Urothelium cell line (cell line): ENCODE measurements at regions not wholly inside any gene's neighbourhood (a gene's known extent, or its start where the extent isn't known, plus 50 kb on each side); places are given as distances from the start of the nearest gene placed in this dataset.
A peak's percentile ranks its signal among the peaks of the same experiment; 100 is the strongest.
"Not testable (repeated sequence)": the region's sequence is repeated elsewhere in the genome, so short reads cannot be mapped to it uniquely, and the experiment has no call there.

Source experiments
- DNase-seq: peaks from one replicate; pipeline ENCODE4 v3.0.0; 2011; ENCODE audit warnings: low spot score, mixed read lengths
- FAIRE-seq: peaks from 2 replicates; lab custom pipeline; 2011; peaks lifted over from hg19 to GRCh38; lab: Jason Lieb, UNC

DNA sequence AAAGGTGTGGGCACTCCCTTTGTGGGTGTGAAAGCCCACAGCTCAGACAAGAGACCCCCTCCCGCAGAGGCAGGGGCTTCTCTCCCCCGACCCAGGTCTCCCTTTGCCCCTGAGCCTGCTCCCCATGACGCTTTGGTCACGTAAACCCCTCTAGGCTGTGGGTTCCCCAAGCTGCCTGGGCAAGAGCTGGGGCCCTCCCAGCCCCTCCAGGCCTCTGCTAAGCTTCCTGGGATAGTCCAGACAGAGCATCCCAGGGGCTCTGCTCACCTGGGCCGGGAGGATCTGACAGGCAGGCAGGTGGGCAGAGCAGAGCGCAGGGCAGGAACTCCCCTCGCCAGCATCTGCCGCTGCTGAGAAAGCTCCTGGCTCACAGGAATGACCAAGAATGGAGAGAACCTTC is 177.3 kb downstream of the BANP start:
- no peak for DNase-seq
- no peak for FAIRE-seq

DNA sequence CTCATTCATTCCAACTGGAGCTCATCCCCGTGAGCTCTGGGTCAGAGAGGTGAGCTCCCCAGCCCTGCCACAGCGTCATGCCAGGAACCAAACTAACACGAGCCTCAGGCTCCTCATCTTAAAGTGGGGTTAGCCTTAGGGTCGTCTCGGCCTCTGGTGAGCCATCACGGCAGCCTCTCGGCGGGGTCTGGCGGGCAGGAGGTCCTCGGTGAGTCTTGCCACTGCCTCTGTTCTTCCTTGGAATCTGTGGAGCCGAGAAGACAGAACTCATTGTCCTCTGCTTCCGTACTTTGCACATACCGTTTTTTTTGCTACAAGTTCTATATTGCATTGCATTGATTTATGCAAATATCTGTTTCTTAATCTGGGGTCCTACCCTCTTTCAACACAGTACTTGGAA is 177.9 kb downstream of the BANP start:
- FAIRE-seq, DNase-seq: not testable (repeated sequence)

DNA sequence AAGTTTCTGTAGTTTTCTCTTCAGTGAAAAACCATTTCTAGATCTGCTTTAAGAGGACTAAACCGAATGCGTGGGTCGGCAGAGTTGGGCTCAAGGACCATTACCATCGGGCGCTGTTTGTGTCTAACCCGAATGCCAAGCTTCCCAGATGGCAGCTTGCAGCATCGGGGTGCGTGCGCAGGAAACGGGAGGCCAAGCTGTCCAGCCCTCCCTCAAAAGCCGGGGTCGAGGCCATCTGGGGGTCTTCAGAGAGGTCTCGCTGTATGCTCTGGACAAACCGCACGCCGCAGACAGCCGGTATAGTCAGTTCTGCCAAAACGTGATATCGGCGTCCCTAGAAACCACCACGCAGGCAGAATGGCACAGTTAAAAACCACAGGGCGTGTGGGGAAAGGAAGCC is 178.8 kb downstream of the BANP start:
- no peak for FAIRE-seq

DNA sequence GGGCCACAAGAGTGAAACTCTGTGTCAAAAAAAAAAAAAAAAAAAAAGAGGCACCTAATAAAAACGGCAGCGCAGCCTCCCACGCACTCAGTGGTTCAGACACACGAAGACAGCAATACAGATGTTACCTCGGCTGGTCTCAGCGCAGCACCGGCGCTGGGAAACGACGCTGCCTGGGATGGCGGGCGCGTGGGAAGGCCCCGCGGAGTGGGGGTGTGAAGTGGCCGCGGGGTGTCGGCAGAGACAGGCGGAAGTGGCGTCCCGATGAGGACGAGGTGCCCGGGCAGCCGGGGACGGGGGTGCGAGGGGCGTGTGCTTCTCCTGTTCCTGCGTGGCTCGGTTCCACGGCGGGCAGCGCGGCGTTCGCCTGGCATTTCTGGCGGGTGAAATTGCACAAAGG is 179.4 kb downstream of the BANP start:
- DNase-seq (no peak), FAIRE-seq (no peak)

More for the DNA sequence above, 178.8 kb downstream of the BANP start:
- no peak for DNase-seq

DNA sequence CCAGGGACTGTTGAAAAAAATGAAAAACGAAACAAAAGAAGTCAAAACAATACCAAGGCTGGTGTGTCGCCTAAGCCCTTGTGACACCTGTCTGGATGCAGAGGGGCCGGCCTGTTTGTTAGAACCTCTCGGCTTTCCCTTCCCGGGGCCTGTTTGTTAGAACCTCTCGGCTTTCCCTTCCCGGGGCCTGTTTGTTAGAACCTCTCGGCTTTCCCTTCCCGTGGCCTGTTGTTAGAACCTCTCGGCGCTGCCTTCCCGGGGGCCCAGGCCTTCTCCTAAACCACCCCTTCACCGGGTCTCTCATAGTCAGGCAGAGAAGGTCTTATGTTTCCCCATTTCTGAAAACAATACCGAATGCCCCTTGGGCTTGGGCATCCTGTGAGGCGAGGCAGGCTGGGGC is 180.0 kb downstream of the BANP start:
- no peak for FAIRE-seq
- DNase-seq, result no peak

DNA sequence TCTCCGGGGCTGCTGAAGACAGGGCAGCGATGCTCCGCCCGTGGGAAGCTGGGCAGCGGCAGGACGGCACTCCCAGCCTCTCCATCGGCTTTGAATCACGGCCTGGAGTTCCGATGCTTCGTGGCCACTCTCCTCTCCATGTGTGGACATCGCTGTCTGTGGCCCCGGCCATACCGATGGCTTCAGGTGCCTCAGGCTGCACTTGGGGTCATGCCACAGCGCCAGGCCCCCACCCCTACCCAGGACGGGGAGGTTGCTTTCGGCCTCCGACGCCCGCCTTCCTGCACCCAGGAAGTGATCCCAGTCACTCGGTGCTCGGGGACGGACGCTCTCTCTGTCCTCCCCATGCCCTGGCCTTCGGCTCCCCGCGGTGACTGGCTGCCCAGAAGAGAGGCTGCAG is 180.7 kb downstream of the BANP start:
- no peak for FAIRE-seq
- no peak for DNase-seq

DNA sequence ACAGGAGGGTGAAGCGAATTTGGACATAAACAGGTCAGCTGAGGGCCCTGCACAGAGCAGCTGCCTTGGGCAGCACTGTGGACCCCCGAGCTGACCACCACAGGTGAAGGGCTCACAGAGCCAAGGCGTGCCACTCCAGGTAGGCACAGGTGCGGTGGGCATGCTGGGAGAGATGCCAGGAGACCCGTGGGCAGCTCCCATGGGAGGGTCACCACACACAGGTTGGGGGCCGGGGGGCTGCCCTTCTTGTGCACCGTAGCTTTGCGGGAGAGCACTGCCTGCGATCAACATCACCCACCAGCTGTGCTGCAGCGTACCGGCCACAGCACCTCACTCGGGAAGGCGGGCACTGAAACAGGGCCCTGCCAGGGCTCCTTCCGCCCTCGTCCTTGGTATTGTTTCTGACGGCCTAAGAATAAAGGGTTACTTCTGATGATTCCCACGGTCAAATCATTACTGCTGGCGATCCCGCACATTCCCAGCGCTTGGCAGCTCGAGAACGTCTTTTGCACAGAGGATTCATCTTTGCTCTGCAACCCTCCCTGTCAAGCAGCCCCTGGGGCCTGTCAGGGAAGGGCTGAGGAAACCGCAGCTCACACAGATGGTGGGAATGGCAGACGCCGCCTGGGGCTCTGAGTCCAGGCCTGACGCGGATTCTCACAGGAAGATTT is 181.7 kb downstream of the BANP start:
- no peak for DNase-seq
- FAIRE-seq, result peak; percentile 13

DNA sequence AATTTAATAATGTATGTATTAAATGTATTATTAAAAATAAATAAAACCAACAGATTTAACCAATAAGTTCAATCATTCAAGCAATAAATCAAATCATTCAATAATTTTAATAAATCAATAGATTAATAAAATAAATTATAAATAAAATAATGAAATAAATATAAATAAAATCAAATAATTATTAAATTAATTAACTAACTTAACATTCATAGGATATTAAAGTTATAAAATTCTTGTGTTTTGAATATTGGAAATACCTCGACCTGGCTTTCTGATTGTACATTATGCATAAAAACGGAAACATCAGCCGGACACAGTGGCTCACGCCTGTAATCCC is 182.2 kb downstream of the BANP start:
- DNase-seq (no peak), FAIRE-seq (no peak)

DNA sequence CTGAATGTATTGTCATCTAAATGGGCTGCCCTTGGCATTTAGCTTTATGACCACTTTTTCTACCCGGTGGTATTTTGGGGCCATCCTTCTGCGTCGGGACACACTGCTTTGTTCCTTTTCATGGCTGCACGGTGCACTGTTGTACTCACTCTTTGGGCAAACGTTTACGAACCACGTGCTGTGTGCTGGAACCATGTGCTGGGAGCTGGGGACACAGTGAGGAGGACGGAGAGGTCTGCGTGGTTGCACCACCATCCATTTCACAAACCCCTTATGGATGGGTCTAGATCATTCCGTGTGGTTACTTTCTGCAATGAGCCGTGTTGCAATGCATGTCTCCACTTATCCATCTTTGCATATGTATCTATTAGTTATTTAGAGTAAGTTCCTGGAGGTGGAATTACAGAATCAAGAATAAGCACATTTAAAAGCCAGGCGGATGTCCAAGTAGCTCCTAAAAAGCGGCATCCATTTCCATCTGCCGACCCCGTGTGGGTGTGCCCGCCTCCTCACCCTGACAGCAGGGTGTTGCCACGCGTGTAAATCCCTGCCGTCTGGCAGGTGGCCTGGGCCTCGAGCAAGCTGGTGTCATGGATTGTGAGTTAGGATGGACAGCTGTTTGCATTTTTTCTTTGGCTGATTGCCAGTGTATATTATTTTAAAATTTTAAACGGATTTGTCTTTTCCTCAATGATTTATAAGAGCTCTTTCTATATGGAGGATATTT is 183.1 kb downstream of the BANP start:
- not testable (repeated sequence) for FAIRE-seq, DNase-seq

DNA sequence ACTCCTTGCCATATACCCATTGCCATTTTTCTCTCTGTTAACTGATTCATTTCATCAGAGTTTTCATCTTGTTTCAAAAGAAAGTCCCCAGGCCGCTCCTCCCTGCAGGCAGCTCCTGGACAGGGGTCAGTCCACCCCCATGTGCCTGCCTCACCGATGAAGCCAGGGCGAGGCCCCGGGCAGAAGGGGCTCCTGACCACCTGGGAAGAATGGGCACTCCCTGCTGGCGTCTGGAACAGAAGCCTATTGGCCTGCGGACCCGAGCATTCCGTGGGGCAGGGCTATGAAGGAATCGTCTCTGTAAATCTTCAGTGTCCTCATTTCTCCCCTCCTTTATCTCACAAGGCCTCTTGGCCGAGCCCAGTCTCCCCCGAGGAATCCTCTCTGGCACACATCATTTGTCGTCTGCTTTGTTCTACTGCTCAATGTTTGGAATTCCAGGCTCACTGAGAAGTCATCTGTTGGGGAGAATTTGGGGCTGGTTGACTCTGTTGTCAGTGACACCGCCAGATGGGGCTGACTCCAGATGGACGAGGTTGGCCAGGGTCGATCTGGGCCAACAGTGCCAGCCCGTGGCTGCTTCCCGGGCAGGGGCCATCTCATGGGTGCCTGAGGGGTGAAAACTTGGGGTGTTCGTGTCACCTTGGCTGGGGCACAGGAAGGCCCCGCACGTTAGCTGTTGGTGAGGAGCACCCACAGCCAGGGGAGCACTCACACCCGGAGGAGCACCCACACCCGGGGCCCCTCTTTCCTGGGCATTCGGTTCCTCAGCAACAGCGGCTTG is 183.9 kb downstream of the BANP start:
- peak; percentile 89 for FAIRE-seq
- not testable (repeated sequence) for DNase-seq

DNA sequence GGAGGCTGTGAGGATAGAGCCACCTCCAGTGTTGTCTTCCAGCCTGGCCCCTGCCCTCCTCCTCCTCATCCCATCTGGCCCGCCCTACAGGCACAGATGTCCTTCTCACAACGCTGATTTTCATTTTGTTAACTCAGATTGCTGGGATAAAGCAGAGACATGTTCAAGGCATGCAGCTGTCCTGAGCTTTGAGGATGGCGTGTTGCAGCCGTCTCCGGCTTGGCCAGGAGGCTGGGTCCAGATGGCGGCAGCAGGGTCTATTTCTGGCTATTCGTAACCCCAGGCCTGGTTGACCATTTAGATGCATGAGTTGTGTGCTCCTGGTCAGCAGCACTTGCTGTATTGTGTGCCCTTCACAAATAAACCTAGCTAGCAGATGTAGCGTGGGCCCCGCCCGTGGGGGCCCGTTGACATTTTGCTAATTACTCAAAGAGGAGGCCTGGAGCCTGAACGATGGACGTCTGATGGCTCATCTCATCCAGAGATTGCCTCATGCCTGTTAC is 185.0 kb downstream of the BANP start:
- not testable (repeated sequence) for DNase-seq, FAIRE-seq

DNA sequence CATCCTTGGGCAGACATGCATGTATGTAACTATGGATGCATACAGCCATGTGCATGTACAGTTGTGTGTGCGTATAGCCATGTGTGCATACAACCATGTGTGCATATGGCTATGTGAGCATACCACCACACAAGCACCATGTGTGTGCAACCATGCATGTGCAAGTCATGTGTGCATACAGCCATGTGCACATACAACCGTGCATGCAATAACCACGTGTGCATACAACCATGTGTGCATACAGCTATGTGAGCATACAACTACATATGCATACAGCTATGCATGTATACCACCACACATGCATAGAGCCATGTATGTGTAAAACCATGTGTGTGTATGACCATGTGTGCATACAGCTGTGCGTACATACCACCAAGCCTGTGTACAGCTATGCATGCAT is 185.7 kb downstream of the BANP start:
- peak; percentile 99 for FAIRE-seq
- not testable (repeated sequence) for DNase-seq

DNA sequence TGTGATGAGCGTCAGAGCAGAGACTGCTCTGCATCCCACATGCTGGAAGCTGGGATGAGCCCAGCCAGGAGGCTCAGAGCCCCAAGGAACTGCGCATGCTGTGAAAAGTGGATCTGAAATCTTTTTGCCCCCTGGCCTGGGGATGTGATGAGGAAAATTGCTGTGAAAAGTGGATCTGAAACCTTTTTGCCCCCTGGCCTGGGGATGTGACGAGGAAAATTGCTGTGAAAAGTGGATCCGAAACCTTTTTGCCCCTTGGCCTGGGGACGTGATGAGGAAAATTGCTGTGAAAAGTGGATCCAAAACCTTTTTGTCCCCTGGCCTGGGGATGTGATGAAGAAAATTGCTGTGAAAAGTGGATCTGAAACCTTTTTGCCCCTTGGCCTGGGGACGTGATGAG is 187.9 kb downstream of the BANP start:
- FAIRE-seq, DNase-seq: not testable (repeated sequence)

DNA sequence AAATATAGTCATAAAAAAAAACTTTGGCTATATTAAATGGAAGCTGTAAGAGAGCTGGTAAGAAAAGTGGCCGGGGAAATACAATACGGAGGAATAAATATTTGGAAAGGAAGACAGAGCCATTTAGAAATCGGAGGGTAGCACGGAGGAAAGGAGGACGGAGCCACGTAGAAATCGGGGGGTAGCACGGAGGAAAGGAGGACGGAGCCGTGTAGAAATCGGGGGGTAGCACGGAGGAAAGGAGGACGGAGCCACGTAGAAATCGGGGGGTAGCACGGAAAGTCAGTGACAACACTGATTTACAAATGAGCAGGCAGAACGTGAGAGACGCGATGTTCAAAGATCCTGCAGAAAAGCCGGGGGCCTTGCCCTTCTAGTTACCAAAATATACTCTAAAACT is 189.0 kb downstream of the BANP start:
- FAIRE-seq, DNase-seq: not testable (repeated sequence)

DNA sequence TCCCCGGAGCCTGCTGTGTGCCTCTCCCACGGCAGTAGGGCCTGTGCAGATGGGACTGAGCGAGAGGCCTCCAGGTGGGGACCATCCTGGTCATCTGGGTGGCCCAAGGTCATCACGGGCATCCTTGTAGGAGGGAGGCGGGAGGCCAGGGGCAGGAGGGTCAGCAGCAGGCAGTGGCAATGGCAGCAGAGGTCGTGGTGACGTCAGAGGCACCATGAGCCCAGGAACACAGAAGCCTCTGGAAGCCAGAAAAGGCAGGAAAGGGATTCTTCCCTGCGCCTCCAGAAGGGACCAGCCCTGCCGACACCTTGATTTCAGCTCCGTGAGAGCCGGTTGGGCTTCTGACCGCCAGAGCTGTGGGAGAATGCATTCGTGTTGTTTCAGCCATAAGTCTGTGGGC is 190.3 kb downstream of the BANP start:
- DNase-seq, result no peak
- no peak for FAIRE-seq

DNA sequence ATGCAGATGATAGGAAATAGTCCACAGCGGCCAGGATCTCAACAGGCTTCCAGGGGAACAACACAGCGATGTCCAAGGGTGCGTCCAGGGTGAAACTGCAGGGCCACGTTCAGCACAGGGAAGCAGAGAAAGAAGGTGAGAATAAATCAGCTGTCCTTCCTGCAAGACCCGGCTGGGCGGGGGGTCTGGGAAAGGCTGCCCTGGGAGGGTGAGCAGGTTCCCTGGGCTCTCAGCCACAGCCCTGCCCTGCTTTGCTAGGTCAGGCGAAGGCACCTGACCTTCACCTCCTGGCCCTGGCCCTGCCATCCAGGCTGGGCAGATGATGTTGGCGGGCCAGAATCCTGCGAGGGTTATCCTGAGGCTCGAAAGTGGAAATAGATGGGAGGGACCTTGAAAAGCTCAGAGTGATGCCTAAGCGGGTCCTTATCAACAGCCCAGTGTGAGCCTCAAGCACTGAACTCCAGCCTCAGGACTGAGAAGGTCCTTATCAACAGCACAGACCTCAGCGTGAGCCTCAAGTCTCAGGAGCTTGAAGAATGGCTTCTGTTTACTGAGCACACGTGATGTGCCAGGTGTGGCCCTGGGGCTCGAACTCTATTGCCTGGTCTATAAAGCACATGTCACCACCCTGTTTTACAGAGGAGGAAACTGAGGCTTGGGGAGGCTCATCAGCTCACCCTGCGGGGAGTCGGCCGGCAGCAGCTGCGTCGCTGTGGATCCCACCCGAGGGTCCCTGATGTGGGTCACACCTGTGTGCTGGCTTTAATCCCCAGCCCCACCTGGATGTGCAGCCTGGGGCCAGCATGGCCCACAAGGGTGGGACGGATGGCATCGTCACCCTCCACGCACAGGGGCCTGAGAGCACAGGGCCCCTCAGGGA is 191.1 kb downstream of the BANP start:
- FAIRE-seq, DNase-seq: not testable (repeated sequence)

DNA sequence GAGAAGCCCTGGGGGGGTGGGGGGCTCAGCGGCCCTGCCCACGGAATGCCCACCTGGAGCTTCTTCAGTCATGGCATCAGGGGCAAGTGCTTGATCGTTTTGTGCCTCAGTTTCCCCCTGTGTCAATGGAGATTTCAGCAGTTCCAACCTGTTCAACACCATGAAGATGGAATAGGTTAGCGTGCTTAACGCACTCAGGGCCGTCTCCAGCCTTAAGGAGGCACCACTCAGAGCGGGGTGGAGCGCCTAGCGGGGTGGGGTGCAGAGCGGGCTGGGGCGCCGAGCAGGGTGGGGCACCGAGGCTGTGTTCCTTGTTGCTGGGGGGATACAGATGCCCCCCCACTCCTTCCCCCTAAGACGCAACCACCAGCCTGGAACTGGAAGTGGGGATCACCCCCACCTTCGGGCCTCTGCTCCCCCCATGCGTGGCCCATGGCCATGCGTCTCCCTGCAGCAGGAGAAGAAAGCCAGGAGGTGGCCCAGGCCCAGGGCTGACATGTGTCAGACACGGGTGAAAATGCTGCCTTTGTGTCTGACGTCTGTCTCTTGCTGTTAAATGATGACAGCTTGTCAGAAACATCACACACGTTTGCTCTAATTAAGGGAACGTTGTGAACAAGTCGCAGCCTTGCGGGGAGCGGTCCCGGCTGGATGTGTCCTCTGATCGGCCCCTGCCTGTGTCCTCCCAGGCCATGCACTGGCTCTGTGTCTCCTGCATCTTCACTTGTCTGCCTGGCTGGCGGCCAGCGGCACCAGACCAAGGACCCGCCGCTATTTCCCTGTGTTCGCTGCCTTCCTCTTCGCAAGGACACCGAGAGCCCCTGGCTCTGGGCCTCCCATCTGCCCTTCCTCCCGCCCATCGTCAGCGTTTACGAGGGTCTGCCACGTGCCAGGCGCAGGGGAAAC is 192.1 kb downstream of the BANP start:
- peak; percentile 44 for FAIRE-seq
- not testable (repeated sequence) for DNase-seq

DNA sequence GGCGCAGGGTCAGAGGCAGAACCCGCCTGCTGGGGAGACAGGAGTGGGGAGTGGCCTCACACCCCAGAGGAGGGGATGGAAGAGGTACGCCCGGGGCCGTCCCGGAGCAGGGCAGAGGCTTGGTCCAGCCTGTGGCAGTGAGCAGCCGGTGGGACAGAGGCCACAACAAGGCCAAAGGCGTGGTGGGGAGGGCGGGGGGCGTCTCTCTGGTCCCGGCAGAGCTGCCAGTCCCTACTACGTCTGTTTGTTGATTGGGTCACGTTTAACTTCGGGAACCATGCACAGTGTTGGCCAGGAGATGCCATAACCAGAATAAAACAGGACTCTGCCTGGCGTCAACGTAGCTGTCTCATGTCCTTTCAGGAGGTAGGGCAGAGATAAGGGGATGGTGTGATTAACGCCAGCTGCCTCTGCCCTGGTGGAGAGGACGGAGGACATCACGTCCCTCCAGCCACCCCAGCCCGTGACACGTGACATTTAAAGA is 192.8 kb downstream of the BANP start:
- no peak for FAIRE-seq
- no peak for DNase-seq

DNA sequence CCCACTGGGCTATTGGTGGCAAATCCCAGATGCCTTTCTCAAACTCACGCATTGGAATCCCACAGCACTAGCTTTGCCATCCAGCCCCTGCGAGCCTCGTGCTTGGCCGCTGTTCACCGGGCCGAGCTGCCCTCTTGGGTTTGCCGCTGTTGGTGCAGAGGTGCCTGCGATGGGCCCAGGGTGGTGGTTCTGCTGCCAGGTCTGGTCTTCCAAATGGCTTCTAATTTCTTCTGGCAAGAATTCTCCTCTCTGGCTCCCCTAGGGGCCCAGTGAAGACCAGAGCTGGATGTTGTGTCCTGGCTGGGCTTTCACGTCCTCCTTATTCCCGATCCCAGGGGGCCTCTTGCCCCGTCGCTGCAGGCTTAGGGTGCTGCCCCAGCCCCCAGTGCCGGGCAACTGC is 194.1 kb downstream of the BANP start:
- FAIRE-seq, DNase-seq: not testable (repeated sequence)
